K562 (cell line): ENCODE measurements at regions not wholly inside any gene's neighbourhood (a gene's known extent, or its start where the extent isn't known, plus 50 kb on each side); places are given as distances from the start of the nearest gene placed in this dataset.
A peak's percentile ranks its signal among the peaks of the same experiment; 100 is the strongest.

Source experiments
- ARNT ChIP-seq, 2 experiments: fragments of 450-650 bp; IDR thresholded peaks; 2 replicates each; pipeline ENCODE4 v1.6.1; 2016; ENCODE audit warnings: mild to moderate bottlenecking in 1 of 2
- GATA2 ChIP-seq: sonication (generic); formaldehyde crosslinking; IDR thresholded peaks from 2 replicates; pipeline ENCODE4 v1.4.0; 2020; ENCODE audit warnings: mild to moderate bottlenecking, missing genetic modification reagents
- MAFG ChIP-seq: fragments of 450-650 bp; conservative IDR thresholded peaks from 2 replicates; pipeline ENCODE4 v1.6.1; 2016; ENCODE audit warnings: missing genetic modification characterization, missing compliant biosample characterization
- MED1 ChIP-seq: sonication (generic); formaldehyde crosslinking; IDR thresholded peaks from 2 replicates; pipeline ENCODE4 v1.8.1; 2023; ENCODE audit warnings: missing genetic modification reagents, borderline replicate concordance
- MTA3 ChIP-seq: fragments of 450-650 bp; formaldehyde crosslinking; IDR thresholded peaks from 2 replicates; pipeline ENCODE4 v1.6.1; 2017; ENCODE audit warnings: mild to moderate bottlenecking, borderline replicate concordance
- RCOR1 ChIP-seq, 2 experiments: IDR thresholded peaks; 2 replicates each; pipeline ENCODE4 v1.6.1; 2012; ENCODE audit warnings: low read depth in 2 of 2, low read length in 2 of 2, borderline replicate concordance in 1 of 2, improper control_type of control experiment in 1 of 2
- SPI1 ChIP-seq: IDR thresholded peaks from 2 replicates; pipeline ENCODE4 v1.6.1; 2011; ENCODE audit warnings: low read depth, low read length, control low read depth, borderline replicate concordance
- SREBF2 ChIP-seq: sonication (generic); formaldehyde crosslinking; IDR thresholded peaks from 2 replicates; pipeline ENCODE4 v1.4.0; 2020; ENCODE audit warnings: mild to moderate bottlenecking, missing genetic modification reagents
- TOE1 ChIP-seq, 2 experiments: fragments of 450-650 bp in 1 of 2; sonication (generic) in 1 of 2; formaldehyde crosslinking in 1 of 2; IDR thresholded peaks; 2 replicates each; pipeline versions ENCODE4 v1.7.1 to v1.8.0; 2016 to 2022; ENCODE audit warnings: borderline replicate concordance in 2 of 2, mild to moderate bottlenecking in 2 of 2, antibody characterized with exemption in 1 of 2, inconsistent platforms in 1 of 2, low read depth in 1 of 2, missing genetic modification reagents in 1 of 2, moderate library complexity in 1 of 2
- ZBTB17 ChIP-seq: fragments of 450-650 bp; formaldehyde crosslinking; IDR thresholded peaks from 2 replicates; pipeline ENCODE4 v1.4.0; 2020; ENCODE audit warnings: mild to moderate bottlenecking
- ZC3H4 ChIP-seq: sonication (generic); formaldehyde crosslinking; IDR thresholded peaks from 2 replicates; pipeline ENCODE4 v1.9.0; 2021; ENCODE audit warnings: missing genetic modification reagents, borderline replicate concordance
- ZNF668 ChIP-seq: fragments of 250-450 bp; sonication (Bioruptor Pico); IDR thresholded peaks from 2 replicates; pipeline ENCODE4 v1.8.0; 2022; ENCODE audit warnings: mild to moderate bottlenecking, inconsistent platforms
- TF ChIP-seq, protein P1 (sequence below): fragments of 450-650 bp; formaldehyde crosslinking; IDR thresholded peaks from 2 replicates; pipeline ENCODE4 v1.4.0; 2020; ENCODE audit warnings: mild to moderate bottlenecking, moderate library complexity
- TF ChIP-seq, protein P2 (sequence below), 3 experiments: fragments of 200-800 bp in 1 of 3; sonication (Bioruptor generic) in 1 of 3; sonication (generic) in 1 of 3; formaldehyde crosslinking in 1 of 3; IDR thresholded peaks; 2 replicates each; pipeline versions ENCODE4 v1.6.1 to v1.8.0; 2016 to 2022; ENCODE audit warnings: mild to moderate bottlenecking in 2 of 3, missing compliant biosample characterization in 2 of 3, missing genetic modification characterization in 2 of 3, missing genetic modification reagents in 1 of 3
- TF ChIP-seq, protein P3 (sequence below): sonication (generic); formaldehyde crosslinking; IDR thresholded peaks from 2 replicates; pipeline ENCODE4 v1.5.0; 2020; ENCODE audit warnings: missing genetic modification reagents
- TF ChIP-seq, protein P4 (sequence below): fragments of 200-800 bp; sonication (Bioruptor generic); IDR thresholded peaks from 2 replicates; pipeline ENCODE4 v1.6.1; 2017; ENCODE audit warnings: missing genetic modification characterization, missing compliant biosample characterization
- TF ChIP-seq, protein P5 (sequence below): IDR thresholded peaks from 2 replicates; pipeline ENCODE4 v1.6.1; 2016; ENCODE audit warnings: missing genetic modification characterization, missing compliant biosample characterization
- TF ChIP-seq, protein P6 (sequence below): fragments of 250-450 bp; sonication (Bioruptor Pico); IDR thresholded peaks from 2 replicates; pipeline ENCODE4 v1.4.0; 2020

DNA sequence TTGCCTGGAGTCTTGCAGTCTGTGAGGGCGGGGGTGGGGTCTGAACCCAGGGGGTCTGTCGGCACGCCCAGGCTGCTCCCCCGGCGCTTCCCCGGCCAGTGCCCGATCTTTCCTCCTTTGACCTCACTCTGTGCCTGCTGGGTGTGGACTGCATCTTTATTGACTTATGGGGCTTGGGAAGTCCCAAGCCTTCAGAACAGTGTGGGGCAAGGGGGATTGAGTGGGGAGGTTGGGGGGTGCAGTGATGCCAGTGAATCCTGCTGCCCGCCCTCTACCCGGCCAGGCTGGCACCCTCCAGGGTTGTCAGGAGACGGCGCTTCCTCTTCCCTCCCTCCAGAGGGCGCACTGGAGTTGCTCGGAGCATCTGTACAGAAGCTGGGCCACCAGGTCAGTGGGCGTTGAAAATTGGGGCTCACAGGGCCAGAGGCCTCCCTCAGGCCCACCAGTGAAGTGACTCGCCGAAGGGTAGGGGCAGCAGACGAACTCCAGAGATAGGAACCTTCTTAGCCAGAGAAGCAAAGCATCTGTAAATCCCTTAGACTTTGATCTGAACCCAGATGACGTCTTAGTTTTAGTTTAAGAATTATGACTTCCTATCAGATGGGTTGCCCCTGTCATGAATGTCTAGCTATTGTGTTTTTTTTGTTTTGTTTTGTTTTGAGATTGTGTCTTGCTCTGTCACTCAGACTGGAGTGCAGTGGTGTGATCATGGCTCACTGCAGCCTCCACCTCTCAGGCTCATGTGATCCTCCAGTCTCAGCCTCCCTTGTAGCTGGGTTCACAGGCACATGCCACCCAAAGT is 184.8 kb upstream of the CIBAR2 start (continued):
- TF ChIP-seq, protein P1, sequence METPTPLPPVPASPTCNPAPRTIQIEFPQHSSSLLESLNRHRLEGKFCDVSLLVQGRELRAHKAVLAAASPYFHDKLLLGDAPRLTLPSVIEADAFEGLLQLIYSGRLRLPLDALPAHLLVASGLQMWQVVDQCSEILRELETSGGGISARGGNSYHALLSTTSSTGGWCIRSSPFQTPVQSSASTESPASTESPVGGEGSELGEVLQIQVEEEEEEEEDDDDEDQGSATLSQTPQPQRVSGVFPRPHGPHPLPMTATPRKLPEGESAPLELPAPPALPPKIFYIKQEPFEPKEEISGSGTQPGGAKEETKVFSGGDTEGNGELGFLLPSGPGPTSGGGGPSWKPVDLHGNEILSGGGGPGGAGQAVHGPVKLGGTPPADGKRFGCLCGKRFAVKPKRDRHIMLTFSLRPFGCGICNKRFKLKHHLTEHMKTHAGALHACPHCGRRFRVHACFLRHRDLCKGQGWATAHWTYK (CRISPR knock-in tag), result no peak
- TF ChIP-seq MAFG (0 out of 2 replicates have a peak, but pooled peaks have one; percentile 14), GATA2 (0 out of 2 replicates have a peak, but pooled peaks have one; percentile 19), SPI1 (peak; percentile 62; the same call in 1 of the 2 replicates), ZC3H4 (CRISPR knock-in tag) (no peak; the same call in 1 of the 2 replicates), ZNF668 (CRISPR knock-in tag) (no peak), ZBTB17 (no peak), SREBF2 (no peak), RCOR1 (IDR thresholded peaks at IDR 0.05; ENCODE audit: borderline replicate concordance in 1 of 2, low read depth in 2 of 2, low read length in 2 of 2) (peak in 1 of 2 experiments; percentile 70; a peak in 2 of 4 replicates), MED1 (CRISPR knock-in tag) (no peak), MTA3 (peak; percentile 59; the same call in 1 of the 2 replicates), TOE1 (IDR thresholded peaks at IDR 0.05; ENCODE audit: borderline replicate concordance) (no peak), TOE1 (CRISPR knock-in tag; IDR thresholded peaks at IDR 0.05; ENCODE audit: borderline replicate concordance, low read depth) (0 out of 2 replicates have a peak, but pooled peaks have one; percentile 43), ARNT (IDR thresholded peaks at IDR 0.05) (no peak)
- TF ChIP-seq, protein P2, sequence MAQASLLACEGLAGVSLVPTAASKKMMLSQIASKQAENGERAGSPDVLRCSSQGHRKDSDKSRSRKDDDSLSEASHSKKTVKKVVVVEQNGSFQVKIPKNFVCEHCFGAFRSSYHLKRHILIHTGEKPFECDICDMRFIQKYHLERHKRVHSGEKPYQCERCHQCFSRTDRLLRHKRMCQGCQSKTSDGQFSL (CRISPR knock-in tag; IDR thresholded peaks at IDR 0.05), result 0 out of 2 replicates have a peak, but pooled peaks have one; percentile 36
- TF ChIP-seq, protein P2 (tag; IDR thresholded peaks at IDR 0.05), result no peak
- TF ChIP-seq, protein P3, sequence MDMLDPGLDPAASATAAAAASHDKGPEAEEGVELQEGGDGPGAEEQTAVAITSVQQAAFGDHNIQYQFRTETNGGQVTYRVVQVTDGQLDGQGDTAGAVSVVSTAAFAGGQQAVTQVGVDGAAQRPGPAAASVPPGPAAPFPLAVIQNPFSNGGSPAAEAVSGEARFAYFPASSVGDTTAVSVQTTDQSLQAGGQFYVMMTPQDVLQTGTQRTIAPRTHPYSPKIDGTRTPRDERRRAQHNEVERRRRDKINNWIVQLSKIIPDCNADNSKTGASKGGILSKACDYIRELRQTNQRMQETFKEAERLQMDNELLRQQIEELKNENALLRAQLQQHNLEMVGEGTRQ (CRISPR knock-in tag), result no peak
- TF ChIP-seq, protein P4, sequence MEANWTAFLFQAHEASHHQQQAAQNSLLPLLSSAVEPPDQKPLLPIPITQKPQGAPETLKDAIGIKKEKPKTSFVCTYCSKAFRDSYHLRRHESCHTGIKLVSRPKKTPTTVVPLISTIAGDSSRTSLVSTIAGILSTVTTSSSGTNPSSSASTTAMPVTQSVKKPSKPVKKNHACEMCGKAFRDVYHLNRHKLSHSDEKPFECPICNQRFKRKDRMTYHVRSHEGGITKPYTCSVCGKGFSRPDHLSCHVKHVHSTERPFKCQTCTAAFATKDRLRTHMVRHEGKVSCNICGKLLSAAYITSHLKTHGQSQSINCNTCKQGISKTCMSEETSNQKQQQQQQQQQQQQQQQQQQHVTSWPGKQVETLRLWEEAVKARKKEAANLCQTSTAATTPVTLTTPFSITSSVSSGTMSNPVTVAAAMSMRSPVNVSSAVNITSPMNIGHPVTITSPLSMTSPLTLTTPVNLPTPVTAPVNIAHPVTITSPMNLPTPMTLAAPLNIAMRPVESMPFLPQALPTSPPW (CRISPR knock-in tag), result peak; percentile 27; the same call in 1 of the 2 replicates
- TF ChIP-seq, protein P5, sequence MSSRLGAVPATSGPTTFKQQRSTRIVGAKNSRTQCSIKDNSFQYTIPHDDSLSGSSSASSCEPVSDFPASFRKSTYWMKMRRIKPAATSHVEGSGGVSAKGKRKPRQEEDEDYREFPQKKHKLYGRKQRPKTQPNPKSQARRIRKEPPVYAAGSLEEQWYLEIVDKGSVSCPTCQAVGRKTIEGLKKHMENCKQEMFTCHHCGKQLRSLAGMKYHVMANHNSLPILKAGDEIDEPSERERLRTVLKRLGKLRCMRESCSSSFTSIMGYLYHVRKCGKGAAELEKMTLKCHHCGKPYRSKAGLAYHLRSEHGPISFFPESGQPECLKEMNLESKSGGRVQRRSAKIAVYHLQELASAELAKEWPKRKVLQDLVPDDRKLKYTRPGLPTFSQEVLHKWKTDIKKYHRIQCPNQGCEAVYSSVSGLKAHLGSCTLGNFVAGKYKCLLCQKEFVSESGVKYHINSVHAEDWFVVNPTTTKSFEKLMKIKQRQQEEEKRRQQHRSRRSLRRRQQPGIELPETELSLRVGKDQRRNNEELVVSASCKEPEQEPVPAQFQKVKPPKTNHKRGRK, result no peak
- TF ChIP-seq, protein P6, sequence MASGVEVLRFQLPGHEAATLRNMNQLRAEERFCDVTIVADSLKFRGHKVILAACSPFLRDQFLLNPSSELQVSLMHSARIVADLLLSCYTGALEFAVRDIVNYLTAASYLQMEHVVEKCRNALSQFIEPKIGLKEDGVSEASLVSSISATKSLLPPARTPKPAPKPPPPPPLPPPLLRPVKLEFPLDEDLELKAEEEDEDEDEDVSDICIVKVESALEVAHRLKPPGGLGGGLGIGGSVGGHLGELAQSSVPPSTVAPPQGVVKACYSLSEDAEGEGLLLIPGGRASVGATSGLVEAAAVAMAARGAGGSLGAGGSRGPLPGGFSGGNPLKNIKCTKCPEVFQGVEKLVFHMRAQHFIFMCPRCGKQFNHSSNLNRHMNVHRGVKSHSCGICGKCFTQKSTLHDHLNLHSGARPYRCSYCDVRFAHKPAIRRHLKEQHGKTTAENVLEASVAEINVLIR (CRISPR knock-in tag), result peak; percentile 37; the same call in 1 of the 2 replicates
